ENCODE measurements at regions not wholly inside any gene's neighbourhood (a gene's known extent, or its start where the extent isn't known, plus 50 kb on each side); places are given as distances from the start of the nearest gene placed in this dataset.

DNA sequence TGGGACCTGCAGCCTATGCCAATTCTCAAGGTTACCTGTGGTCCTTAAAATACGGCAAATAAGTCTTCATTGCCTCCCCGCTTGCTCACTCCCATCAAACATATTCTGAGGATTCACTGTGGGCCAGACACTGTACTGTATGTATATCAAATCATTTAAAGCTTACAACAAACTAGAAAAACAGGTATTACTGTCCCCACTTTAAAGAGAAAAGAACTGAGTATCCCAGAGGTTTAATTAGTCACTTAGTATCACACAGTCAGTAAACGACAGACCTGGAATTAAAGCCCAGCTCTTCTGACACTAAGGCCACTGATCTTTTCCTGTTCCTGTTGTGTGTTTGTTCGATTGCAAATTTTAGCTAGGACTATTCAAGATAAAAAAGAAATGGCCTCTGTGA, 248.2 kb downstream of the ACTL7B start:
- no peak for DNase-seq (ENCODE audit: low spot score)

DNA sequence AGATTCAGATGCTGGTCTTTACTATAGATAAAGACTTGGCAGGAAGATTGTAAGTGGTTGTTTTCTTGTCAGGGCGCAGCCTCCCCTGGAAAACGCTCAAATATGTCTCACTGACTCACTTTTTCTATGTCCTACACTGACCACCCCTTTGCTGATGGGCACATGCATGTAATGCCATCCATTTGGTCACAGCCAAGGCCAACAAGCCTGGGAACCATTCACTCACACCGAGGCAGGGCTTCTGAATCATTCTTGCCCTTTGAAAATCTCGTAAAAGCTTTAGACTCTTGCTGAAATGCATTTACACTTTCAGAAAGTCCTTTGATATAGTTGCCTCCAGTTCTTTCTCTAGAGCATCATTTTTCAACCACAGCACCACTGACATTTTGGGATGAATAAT, 249.4 kb downstream of the ACTL7B start:
- DNase-seq (ENCODE audit: low spot score), result no peak

DNA sequence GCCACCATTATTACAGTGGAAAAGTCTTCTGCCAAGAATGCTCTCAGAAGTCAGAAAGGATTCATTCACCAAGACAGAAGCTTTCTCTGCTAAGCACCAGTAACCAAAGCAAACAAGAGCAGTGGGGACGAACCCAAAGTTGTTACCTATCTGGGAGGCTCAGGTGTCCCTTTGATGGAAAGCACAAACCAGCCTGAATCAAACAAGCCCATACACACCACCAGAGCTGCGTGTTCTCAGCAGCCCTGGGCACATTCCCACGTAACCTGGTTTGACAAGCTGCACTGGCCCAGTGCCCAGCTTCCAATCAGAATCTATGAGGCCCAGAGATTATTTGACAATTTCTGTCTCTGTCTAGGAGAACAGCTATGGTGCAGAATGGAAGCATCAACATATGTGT, 252.6 kb downstream of the ACTL7B start:
- no peak for DNase-seq (ENCODE audit: low spot score)

DNA sequence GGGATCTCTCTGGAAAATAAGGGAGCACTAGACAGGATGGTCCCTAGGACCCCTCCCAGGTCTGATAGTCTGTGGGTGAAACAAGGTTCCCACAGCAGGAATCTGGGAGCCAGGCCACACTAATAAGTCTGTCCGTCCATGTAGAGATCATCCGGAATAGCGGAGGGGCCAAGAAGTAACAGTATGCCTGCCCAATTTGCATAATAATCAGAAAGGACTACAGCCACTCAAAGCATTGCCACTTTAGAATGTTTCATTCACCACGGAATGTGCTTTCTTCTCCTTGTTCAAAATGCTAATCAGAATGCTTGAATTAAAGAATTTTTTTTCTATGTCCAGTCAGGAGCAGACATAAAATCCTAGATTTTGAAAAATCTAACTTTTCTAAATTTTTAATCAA, 254.9 kb downstream of the ACTL7B start:
- DNase-seq (ENCODE audit: low spot score), result no peak

DNA sequence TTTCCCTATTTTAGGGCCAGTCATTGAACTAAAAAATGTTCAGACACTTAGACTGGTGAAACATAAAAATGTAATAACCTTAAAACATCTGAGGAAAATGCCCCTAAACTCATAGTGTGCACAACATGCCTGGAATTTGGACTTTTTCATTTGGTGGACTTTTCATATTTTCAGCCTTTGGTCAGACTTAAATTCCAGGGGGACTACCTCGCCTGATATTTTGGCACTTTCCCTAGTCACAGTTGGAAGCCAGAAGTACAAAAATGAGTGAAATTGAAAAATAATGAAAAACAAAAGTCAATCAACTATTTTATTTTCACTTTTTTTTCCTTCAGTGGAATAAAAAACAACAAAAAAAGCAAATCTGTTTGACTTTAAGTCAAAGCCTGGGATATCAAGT, 256.2 kb downstream of the ACTL7B start:
- no peak for DNase-seq (ENCODE audit: low spot score)

DNA sequence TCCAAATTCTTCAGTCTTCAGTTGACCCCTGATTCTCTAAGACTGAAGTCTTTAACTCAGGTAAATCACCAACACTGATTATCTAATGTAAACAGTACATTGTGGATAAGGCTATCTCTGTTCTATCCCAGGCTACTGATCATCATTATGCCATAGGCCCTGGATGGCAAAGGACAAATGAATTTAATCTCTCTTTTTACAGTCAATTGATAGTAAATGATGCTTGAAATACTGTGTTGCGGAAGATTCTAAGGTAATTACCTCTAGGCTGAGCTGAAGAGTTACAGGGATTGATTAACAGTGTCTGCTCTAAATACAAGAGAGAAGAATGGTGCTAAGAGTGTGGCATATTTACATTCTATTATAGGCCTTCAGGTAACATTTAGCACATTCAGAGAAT, 264.7 kb downstream of the ACTL7B start:
- DNase-seq (ENCODE audit: low spot score), result no peak

DNA sequence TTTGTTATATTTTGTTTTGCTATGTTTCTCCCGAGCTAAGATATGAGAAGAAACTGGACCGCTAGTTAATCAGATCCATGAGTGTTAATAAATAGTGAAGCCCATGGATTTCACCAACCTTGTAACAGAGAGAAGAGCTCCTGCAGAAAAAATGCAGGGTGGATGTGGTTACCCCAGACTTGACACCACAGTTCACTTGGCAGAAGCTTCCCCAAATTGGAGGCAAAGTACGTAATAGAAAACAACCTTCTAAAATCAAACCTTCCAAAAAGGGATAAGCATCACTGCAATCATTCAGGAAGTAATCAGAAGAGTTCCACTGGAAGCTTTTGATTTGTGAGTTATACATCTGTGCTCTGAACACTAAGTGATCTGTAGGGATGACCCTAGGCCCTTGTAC, 267.5 kb downstream of the ACTL7B start:
- DNase-seq (ENCODE audit: low spot score), result no peak

DNA sequence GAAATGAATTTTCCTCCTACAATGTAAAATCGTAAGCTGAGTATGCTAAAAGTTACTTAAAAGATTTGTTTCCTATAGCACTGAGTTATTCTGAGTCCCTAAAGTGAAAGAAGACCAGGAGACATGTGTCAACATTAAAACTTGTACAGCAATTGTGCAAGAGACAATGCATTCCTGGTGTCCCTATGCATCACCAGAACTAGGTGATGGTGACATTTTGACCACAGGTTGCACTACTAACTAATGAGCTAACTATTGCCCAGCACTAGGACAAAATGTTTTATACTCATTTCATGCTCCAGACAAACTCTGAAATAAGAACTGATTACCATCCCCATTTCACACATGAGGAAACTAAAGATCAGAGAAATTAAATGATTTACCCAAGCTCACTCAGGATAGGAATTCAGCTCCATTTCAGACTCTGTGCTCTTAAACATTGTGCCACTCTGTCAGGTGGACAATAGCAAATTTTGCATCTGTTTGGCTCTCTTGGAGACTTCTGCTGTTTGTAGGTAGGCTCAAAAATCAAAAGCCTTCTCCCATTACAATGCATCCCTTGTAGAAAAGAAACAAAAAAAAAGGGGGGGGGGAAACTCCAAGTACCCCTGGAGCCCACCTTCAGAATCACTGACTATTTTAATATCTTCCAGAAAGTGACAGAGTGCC, 269.2 kb downstream of the ACTL7B start:
- DNase-seq (ENCODE audit: low spot score), result no peak

DNA sequence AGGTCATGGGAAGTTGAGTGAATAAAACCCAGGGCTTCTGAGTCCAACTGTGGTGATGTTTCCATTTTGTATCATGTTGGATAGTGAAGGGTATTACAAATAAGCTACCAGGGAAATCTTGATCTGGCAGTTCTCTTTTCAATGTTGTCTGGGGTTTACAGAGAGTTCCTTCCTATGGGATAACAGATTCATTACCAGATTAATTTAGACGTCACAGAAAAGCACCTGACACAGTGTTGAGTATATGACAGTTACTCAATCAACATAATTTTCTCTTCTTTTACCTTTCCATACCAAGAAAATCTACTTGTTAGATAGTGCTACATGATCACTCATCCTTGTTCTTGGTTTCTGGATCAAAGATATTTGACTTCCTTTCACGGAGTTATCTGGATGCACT, 270.9 kb downstream of the ACTL7B start:
- no peak for DNase-seq (ENCODE audit: low spot score)

DNA sequence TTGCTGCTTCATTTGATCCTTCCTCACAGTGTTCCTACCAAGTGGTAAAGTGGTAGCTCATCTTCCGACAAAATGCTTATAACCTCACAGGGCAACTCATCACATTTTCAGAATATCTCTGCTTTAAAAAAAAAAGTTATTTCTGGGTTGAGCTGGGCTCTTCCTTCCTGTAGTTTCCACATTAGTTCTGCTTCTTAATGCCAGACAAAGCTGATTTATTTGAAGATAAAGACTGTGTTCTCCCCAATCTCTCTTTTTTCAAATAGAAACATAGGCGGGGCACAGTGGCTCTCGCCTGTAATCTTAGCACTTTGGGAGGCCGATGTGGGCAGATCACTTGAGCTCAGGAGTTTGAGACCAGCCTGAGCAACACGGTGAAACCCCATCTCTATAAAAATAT, 273.1 kb downstream of the ACTL7B start:
- DNase-seq (ENCODE audit: low spot score), result no peak

DNA sequence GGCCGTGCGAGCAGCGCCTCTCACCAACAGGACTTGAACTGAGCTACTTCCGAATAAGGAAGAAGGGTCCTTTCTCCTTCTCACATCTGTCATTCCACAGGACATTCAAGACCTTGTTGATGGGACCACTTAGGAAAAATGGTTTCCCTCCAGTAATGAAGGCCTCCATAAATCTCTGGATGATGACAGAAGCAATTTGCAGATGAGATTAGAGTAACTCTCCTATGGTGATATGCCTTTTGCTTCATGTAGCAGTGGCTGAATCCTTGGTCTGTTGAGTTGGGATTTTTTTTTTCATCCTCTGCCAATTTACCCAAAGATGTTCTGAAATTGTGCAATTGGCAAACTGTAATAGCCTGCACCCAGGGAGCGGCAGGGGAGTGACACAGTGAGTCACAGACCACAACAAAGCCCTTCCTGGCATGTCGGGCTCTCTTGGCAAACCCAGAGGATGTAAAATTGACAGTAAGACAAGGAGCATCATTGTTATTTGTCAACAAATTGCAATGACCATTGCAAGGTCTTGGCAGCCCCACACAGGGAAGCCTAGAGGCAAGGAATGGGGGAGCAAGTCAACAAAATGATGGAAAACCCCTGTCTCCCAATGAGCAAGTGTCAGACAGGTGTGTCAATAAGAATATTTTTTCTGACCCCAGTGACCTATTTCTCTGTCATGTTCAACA, 275.9 kb downstream of the ACTL7B start:
- peak; percentile 66 for DNase-seq (ENCODE audit: low spot score)

DNA sequence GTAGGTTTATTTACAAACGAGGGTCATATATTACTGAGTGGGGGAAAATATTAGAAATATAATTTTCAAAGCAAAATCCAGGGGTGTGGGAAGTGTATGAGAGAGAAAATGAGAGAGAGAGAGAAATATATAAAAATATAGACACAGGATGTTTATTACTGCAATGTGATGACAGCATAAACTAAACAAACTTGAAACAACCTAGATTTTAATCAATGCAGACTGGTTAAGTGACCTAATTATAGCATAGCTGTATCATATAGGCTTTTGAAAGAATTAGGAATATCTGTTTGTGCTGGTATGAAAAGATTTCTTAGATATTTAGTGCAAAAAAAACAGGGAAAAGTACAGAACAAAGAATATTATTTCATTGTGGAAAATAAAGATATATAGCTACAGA, 280.5 kb downstream of the ACTL7B start:
- no peak for DNase-seq (ENCODE audit: low spot score)

DNA sequence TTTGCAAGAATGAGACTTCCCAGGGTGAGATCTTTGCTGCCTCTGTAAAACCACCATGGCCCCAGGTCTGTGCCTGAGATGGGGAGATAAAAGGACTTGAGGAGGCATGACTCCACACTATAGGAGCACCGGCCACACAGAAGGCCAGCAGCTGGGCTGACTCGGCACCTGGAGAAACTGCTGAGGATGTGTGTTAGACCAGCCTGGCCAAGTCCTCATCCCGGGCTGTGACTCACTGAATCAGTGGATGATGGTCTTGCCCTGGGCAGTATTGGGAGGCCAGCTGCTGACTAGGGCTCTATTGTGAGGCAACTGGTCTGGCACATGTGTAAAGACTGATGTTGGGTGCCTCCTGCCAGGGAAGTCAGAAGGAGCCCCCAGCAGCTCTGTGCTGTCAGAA, 286.2 kb downstream of the ACTL7B start:
- DNase-seq (ENCODE audit: low spot score), result peak; percentile 69

DNA sequence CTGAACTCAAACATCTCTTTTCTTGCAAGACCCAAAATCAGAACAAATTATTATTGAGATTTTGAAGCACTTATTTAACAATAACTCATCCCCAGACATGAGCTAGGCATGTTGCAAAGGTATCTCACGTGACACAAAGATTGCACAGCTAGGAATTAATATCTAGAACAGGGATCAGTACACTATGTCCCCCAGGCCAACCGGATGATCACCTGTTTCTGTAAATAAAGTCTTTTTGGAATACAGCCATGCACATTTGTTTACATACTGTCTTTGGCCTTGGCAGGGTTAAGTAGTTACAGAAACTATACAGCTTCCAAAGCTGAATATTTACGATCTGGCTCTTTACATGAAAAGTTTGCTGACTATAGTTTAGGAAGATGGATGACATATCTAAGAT, 287.7 kb downstream of the ACTL7B start:
- no peak for DNase-seq (ENCODE audit: low spot score)

DNA sequence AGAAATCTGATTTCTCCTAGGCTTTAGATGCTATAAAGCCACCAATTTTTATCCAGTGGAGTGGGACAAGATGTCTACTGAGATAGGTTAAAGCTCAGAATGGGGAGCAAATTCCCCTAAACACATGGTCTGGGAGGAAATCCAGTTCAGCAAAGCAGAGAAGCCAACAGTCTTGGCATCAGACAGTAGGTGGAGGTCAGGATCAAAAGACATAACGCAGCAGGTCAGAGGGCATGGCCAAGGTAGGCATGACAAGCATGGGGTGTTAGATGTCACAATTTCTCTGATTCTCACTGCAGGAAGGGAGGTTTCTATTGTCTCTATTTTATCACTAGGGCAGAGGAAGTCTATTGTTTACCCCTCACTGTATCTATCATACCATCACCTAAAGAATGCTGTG, 288.2 kb downstream of the ACTL7B start:
- no peak for DNase-seq (ENCODE audit: low spot score)

DNA sequence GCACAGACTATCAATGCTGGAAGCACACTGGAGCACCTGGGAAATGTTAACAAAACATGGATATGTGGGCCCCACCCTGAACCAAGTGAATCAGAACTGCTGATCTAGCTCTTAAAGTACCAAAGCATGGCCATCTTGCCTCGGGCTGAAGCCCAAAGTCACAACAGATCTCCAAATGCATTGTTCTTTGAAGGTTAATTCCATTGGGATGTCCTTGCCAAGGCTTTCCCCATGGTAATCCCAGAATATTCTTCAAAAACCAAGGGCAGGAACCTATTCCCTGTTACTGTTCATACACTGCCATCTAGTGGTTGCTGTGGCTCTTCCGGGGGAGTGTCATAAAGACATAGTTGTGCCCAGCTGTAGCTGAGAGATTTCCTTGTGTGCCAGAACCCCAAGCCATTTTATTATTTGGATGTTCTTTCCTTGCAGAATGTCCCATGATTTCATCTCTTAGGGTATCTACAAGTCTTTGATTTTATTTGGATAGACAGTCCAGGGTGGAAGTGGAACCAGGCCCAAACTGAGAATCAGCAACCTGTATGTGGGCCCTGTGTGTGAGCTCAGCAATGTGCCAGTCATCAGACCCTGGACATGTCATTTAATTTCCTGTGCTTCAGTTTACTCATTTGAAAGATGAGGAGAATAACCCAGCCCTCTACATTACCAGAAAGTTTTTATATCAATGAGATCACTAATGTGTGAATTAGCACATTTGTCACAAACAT, 290.0 kb downstream of the ACTL7B start:
- DNase-seq (ENCODE audit: low spot score), result peak; percentile 85

DNA sequence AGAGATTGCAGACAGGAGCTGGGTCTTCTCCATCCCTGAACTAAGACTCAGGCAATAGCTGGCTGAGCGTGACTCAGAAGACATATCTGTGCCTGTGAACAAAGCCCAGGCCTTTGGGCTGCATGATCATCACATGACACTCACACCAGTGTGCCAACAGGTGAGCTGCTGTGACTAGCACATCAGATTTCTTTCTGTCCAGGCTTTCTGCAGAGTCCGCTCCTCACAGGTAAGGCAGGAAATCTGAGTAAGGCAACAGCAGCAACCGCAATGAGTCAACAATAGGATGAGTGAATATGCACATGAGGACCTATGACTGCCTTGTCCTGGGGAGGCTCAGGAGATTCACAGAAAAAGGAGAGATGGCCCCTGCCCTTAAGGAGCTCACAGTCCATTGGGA, 293.6 kb downstream of the ACTL7B start:
- no peak for DNase-seq (ENCODE audit: low spot score)

DNA sequence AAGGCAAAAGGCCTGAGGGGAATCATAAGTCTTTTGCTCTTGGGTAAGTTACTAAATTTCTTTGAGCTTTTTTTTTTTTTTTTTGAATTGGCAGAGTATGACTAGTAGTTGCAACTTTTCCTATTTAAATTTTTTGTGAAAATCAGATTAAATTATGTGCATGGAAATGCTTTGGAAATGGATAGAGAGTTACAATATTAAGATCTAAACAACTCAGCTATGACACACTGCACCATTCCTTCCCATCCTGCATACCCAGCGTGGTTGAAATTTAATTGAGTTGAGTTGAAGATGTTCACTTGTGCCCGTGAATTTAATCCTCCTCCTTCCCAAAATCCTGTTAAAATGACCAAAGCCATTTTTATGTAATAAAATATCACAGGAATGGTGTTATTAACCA, 296.4 kb downstream of the ACTL7B start:
- DNase-seq (ENCODE audit: low spot score), result no peak

DNA sequence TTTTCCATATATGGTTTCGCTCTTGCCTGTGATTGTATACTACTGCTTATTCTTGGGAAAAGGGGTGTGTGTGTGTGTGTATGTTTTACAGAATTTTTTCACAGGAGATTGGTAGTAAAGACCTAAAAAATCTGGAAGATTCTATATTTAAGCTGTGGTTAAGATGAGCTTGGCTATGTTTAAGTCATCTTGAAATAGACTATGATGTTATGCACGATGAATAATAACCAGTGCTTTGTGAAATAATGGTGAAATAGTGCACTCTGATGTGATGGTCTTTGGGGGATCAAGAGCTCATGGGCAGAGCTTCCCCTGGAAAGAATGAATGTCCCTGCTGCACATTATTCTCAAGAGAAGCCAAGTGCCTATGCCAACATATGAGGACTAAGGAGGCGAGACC, 301.0 kb downstream of the ACTL7B start:
- no peak for DNase-seq (ENCODE audit: low spot score)

DNA sequence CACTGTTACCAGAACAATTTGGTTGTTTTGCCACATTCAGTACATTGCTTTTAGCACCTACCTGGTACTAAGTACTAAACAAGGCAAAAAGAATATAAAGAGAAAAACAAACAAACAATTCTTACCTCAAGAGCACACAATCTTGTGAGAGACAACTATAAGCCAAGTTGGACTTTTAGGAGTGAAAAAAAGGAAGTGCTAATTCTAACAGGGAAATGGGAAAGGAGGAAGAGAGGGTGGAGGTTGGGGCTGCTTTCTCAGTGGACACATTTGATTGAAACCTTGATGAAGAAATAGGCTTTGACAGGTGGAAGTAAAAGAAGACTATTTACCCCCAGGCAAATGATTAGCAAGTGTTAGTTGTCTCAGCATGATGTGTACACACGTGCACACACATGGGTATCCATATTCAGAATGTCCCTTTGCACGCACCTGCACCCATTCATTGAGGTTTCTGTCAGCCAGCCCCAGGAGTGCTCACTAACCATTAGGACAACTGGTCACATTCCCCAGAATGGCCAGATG, 302.6 kb downstream of the ACTL7B start:
- no peak for DNase-seq (ENCODE audit: low spot score)

DNA sequence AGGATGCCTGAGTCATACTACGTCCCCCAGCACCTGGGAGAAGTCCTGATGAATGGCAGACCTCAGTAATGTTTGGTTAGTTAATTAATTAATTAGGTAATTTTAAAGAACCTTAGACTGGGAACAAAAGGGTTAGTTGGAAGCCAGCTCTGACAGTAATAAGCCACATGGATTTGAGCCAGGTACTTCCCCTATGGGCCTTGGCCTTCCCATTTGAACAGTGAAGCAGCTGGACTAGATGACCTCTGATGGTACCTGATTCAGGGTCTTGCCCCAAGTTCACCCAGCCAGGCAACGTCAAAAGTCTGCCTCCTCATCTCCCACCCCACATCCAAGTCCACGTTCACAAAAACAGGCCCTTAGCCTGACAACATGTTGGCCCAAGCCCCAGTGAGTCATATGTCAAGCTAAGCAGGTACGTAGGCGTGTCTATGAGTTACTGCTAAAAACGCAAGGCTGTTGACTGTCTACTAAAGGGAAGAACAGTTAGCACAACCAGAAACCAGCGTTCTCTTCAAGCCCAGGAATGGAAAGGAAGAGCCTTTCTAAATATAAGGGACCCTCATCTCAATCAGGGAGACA, 303.2 kb downstream of the ACTL7B start:
- peak; percentile 24 for DNase-seq (ENCODE audit: low spot score)

DNA sequence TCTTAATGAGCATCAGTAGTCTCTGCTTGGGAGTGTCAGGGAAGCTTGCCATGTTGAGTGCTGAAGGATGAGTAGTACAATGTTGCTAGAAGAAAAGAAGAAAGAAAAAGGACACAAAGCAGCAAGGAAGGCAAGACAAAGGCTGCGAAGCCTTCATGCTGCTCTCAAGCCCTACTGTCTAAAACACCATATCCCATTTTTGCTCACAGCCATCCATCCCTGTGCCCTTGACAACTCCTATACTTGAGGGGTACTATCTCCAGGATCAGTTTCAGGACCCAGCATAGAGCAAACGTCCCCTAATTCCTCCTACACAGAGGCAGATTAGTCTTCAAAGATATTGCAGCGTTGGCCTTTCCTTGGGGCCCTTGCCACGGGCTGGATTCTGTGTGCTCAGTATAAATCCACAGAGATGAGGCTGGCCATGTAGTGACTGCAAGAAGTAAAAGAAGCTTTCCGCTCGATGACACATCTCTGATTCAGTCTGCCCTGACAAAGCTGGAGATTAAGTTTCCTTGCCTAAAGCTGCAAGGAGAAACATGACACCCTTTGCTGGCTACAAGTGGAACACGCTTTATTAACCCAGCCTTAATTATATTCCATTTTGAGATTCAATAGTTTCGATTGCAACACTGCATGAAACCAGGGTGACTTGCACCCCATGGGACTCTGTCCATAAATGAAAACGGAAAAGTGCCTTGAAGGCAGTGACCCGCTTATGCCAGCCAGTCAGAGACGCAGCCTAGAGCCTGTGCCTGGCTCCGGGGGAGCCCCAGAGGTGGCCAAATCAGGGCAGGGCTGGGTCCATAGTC, 304.6 kb downstream of the ACTL7B start:
- DNase-seq (ENCODE audit: low spot score), result peak; percentile 81

Data from H4 (cell line).